Esophagus squamous epithelium (tissue), 5 donors: ENCODE measurements at regions not wholly inside any gene's neighbourhood (a gene's known extent, or its start where the extent isn't known, plus 50 kb on each side); places are given as distances from the start of the nearest gene placed in this dataset.

Experiments used
- DNase-seq: peaks from one replicate; lab custom pipeline; 2025; lab: John Stamatoyannopoulos, UW
- H3K27ac ChIP-seq, 4 donors: fragments of 200-600 bp; sonication (generic); one replicate each; pipeline ENCODE4 v1.5.1; 2016 to 2019; ENCODE audit warnings: mild to moderate bottlenecking in 1 of 4
- H3K27me3 ChIP-seq, 4 donors: fragments of 200-600 bp; sonication (generic); 1 replicate in 3 of 4; 2 replicates in 1 of 4; pipeline versions ENCODE4 v1.5.1 to v1.6.0; 2017 to 2021; ENCODE audit warnings: antibody characterized with exemption in 1 of 4
- H3K36me3 ChIP-seq, 3 donors: fragments of 200-600 bp; sonication (generic); one replicate each; pipeline ENCODE4 v1.5.1; 2016 to 2019
- H3K4me1 ChIP-seq, 3 donors: fragments of 200-600 bp; sonication (generic); one replicate each; pipeline ENCODE4 v1.5.1; 2017 to 2019
- H3K4me3 ChIP-seq, 4 donors: fragments of 200-600 bp; sonication (generic); 1 replicate in 3 of 4; 2 replicates in 1 of 4; pipeline ENCODE4 v1.5.1; 2016 to 2019; ENCODE audit warnings: mild to moderate bottlenecking in 2 of 4, moderate library complexity in 1 of 4
- H3K9me3 ChIP-seq, 3 donors: fragments of 200-600 bp; sonication (generic); one replicate each; pipeline ENCODE4 v1.5.1; 2016 to 2019
- POLR2A ChIP-seq, 4 donors: fragments of 450-650 bp; IDR thresholded peaks; one replicate each; pipeline ENCODE4 v1.6.1; 2017; ENCODE audit warnings: antibody characterized with exemption in 4 of 4, mild to moderate bottlenecking in 4 of 4, moderate library complexity in 3 of 4
- whole genome bisulfite sequencing, 2 donors: methylation state at CpG; one replicate each; pipeline ENCODE4 v1.1.5; 2018; 5-methylcytosine and 5-hydroxymethylcytosine counted together
- intact Hi-C: fragments of 100-400 bp; cut with DNase I; formaldehyde crosslinking; loops from one replicate; pipeline ENCODE4 v1.15.0; 2022
- TF ChIP-seq, protein P1 (sequence below), 6 experiments: fragments of 450-650 bp in 4 of 6; fragments of 200-600 bp in 2 of 6; sonication (generic) in 2 of 6; IDR thresholded peaks; one replicate each; pipeline ENCODE4 v1.5.1; 2016 to 2019; ENCODE audit warnings: antibody characterized with exemption in 6 of 6, mild to moderate bottlenecking in 4 of 6, moderate library complexity in 4 of 6
- donor health status: DM: yes; HTN: yes; CAD: no.

DNA sequence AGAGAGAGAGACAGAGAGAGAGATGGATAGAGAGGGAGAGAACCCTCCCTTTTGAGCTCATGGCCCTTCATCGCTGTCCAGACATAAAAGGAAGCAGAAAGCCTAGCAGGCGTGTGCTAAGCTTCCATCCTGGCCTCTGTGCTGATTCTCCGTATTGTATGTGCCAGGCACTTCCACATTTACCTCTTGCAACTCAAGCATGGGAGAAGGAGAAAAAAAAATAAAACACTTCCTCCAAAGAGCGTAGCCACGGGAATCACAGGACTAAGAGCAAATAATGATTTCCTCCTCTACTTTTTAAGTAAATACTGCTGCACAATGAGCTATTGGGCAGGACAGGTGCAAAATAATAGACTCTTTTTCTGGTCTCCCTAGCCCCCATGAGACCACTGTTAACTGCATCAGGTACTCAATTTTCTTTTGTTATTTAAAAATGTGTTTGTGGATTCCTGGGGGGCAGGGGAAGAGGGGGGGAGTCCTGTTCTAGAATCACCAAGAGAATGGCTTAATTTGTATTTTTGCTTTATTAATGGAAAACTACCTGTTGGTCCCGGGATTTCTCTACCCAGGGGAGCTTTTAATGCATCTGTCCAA lies 154.3 kb downstream of the NXPE2 start:
- WGBS, 2 donors = 13 to 14% methylated on average over 5 to 6 of the region's 6 CpGs
- Histone ChIP-seq H3K36me3 (no peaks in the 10 kb centered on the region), H3K4me3 (no peak overlapping the region), H3K27ac (no peak overlapping the region), H3K9me3 (no peaks in the 10 kb centered on the region), H3K4me1 (no peaks in the 10 kb centered on the region), H3K27me3 (peaks cover 0 to 18% (median 0%) of the 10 kb centered on the region in 4 donors)
- DNase-seq = no peak
- intact Hi-C loops = no loop called here
- TF ChIP-seq, protein P1, sequence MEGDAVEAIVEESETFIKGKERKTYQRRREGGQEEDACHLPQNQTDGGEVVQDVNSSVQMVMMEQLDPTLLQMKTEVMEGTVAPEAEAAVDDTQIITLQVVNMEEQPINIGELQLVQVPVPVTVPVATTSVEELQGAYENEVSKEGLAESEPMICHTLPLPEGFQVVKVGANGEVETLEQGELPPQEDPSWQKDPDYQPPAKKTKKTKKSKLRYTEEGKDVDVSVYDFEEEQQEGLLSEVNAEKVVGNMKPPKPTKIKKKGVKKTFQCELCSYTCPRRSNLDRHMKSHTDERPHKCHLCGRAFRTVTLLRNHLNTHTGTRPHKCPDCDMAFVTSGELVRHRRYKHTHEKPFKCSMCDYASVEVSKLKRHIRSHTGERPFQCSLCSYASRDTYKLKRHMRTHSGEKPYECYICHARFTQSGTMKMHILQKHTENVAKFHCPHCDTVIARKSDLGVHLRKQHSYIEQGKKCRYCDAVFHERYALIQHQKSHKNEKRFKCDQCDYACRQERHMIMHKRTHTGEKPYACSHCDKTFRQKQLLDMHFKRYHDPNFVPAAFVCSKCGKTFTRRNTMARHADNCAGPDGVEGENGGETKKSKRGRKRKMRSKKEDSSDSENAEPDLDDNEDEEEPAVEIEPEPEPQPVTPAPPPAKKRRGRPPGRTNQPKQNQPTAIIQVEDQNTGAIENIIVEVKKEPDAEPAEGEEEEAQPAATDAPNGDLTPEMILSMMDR (IDR thresholded peaks at IDR 0.05) = no peak

DNA sequence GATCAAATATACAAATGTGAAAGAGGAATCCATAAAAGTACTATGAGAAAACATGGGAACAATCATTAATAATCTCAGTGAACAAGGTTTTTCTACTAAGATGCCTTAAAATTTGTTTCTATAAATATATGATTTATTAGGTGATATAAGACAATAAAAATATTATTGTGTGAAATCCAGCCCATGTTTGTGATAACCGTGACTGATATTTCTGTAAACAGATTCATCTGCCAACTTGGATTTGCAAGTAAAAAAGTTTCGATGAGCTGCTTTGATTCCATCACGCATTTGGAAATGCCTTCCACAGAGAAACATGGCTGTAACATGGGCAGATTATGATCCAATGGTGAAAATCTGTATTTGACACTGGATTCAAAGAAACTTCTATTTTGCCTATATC lies 157.8 kb downstream of the NXPE2 start:
- H3K4me3 ChIP-seq = no peak overlapping the region
- no peak overlapping the region for H3K27ac ChIP-seq
- no peaks in the 10 kb centered on the region for H3K36me3 ChIP-seq
- TF ChIP-seq, protein P1 (IDR thresholded peaks at IDR 0.05) = no peak
- TF ChIP-seq POLR2A (IDR thresholded peaks at IDR 0.05) = no peak
- H3K9me3 ChIP-seq = no peaks in the 10 kb centered on the region
- no peak for DNase-seq
- peaks cover 0 to 17% (median 0%) of the 10 kb centered on the region in 4 donors for H3K27me3 ChIP-seq
- no peaks in the 10 kb centered on the region for H3K4me1 ChIP-seq
- WGBS, 2 donors = 57 to 69% methylated on average over 3 of the region's 3 CpGs
- intact Hi-C loops = no loop called here

DNA sequence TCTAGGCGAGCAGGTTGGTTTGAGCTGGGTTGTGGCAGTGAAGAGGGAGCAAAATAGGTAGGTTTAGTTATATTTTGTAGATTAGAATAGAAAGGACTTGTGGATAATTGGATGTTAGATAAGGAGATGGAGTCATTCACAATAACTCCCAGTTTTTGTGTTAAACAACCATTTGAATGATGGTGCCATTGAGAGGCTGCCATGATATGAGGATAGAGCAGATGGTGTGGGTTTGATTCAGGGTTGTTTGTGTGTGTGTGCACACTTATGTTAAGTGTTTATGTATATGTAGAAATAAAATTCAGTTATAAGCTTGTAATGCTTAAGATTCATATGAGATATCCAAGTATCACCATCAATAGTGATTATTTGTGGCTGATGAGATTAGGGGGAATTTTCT lies 166.6 kb downstream of the NXPE2 start:
- no peak for DNase-seq
- 68 to 81% methylated on average over 1 of the region's 1 CpG for WGBS, 2 donors
- Histone ChIP-seq H3K36me3 (no peaks in the 10 kb centered on the region), H3K4me1 (no peaks in the 10 kb centered on the region), H3K27ac (no peak overlapping the region), H3K9me3 (no peaks in the 10 kb centered on the region), H3K27me3 (no peaks in the 10 kb centered on the region), H3K4me3 (no peak overlapping the region)
- TF ChIP-seq, protein P1 (IDR thresholded peaks at IDR 0.05) = no peak
- no peak for TF ChIP-seq POLR2A (IDR thresholded peaks at IDR 0.05)
- intact Hi-C loops = no loop called here

DNA sequence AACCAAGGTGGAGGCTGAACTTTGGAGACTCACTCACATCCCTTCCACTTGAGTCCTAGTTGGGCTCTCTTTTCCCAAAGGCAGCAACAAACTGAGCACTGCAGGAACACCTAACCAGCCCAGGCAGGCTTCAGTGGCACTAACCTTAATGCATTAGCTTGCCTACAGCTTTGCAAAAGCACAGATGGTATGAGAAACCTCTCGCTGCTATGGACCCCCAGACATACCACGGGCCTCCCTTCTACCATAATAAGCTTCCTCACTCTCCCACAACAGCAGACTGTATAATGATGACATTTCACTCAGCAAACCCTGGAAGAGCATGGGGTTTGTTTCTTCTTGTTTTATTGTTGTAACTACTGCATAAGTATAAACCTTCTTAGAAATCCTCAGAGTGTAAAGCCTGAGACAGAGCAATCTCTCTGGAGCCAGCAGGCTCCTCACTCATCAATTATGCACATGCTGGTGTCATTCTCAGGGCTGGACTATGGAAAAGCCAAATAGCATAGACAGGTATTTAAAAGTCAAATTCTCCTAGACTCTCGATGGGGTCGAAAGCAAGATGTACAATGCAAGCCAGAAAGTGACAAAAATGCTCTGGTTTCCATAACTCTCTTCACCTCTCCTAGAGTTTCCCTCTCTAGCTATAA lies 167.6 kb downstream of the NXPE2 start:
- H3K4me3 ChIP-seq = no peak overlapping the region
- intact Hi-C loops = no loop called here
- H3K36me3 ChIP-seq = no peaks in the 10 kb centered on the region
- no peaks in the 10 kb centered on the region for H3K9me3 ChIP-seq
- TF ChIP-seq POLR2A (IDR thresholded peaks at IDR 0.05) = no peak
- TF ChIP-seq, protein P1 (IDR thresholded peaks at IDR 0.05) = no peak
- H3K27me3 ChIP-seq = no peaks in the 10 kb centered on the region
- no peaks in the 10 kb centered on the region for H3K4me1 ChIP-seq
- no peak overlapping the region for H3K27ac ChIP-seq
- DNase-seq = no peak
- 61 to 75% methylated on average over 4 of the region's 4 CpGs for WGBS, 2 donors

DNA sequence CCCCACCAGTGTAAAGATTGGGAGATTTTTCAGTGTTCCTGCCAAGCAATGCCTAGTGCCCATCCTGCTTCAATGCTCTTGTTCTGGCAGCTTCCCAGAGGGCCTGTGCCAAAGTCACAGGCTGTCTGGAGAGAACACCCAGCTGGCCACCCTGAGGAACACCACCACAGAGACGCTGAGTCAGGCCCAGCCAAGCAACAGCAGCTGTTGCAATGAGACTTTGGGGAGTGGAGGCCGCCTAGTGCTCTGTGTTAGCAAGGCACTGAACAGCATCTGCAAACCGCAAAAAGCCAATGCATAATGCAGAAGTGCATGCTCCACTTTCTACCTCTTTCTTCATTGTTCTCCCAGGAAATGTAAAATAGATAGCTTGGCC lies 168.1 kb downstream of the NXPE2 start:
- H3K9me3 ChIP-seq = no peaks in the 10 kb centered on the region
- no peak overlapping the region for H3K27ac ChIP-seq
- H3K4me1 ChIP-seq = no peaks in the 10 kb centered on the region
- no peak for DNase-seq
- intact Hi-C loops = no loop called here
- no peak overlapping the region for H3K4me3 ChIP-seq
- 48 to 59% methylated on average over 3 of the region's 3 CpGs for WGBS, 2 donors
- no peaks in the 10 kb centered on the region for H3K36me3 ChIP-seq
- H3K27me3 ChIP-seq = no peaks in the 10 kb centered on the region
- TF ChIP-seq POLR2A (IDR thresholded peaks at IDR 0.05) = no peak
- TF ChIP-seq, protein P1 (IDR thresholded peaks at IDR 0.05) = no peak
